ENCODE measurements at regions not wholly inside any gene's neighbourhood (a gene's known extent, or its start where the extent isn't known, plus 50 kb on each side); places are given as distances from the start of the nearest gene placed in this dataset.

DNA sequence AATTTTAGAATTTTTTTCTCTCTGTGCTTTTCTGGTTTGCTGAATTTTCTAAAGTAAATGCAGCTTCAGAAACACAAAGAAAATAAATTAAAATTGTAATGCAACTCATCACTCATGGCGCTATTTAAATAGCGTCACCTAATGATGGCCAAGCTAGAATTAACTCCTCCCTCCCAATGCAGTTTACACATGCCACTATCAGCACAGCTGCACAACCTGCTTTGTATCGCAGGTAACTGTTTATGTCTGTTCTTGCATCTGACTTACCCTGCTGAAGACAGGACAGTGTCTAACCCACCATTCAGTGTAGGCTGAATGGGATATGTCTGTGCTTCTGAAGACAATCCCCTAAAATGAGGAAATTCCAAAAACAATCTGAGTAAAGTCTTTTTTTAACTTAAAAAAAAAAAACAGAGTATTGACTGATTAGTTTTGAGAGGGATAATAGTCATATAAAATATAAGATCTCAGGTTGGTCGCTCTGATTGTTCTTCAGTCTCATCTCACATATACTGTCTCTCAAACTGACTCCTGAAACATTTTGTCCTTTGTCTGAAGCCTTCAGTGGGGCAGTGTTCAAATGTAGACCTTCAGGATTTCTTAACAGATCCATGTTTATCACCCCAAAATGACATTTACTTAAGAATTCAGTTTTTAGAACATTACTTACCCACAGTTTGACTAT lies 271.4 kb downstream of the ZEB2 start:
- DNase-seq (ENCODE audit: low spot score in 2 of 2) (no peak), ATAC-seq (ENCODE audit: low read depth) (no peak)
- Mint-ChIP-seq H3K4me3 (no peak overlapping the region), H3K36me3 (peaks cover 19% of the 10 kb centered on the region), H3K9me3 (peaks cover 8% of the 10 kb centered on the region), H3K27ac (peak overlapping the region; percentile 45), H3K27me3 (no peaks in the 10 kb centered on the region), H3K4me1 (peaks cover 21% of the 10 kb centered on the region)

DNA sequence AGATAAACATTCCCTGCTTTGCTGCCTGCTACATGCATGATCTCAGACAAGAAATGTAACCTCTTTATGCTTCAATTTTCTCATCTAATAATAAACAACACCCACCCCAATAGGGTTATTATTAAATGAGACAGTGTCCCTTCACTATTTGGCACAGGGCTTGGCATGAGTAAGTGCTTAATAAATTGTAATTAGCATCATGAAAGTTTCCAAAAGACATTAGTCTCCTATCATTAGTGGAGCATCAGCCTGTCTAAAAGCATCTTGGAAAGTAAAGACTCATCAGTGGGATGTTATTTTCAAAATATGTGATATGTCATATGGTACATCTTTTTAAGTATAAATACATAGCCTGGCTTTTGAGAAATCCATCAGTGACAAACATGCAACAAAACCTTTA lies 275.0 kb downstream of the ZEB2 start:
- H3K27ac Mint-ChIP-seq = no peak overlapping the region
- H3K4me3 Mint-ChIP-seq = no peak overlapping the region
- ATAC-seq (ENCODE audit: low read depth) (no peak), DNase-seq (ENCODE audit: low spot score in 2 of 2) (no peak)
- H3K36me3 Mint-ChIP-seq = peaks cover 5% of the 10 kb centered on the region
- H3K27me3 Mint-ChIP-seq = no peaks in the 10 kb centered on the region
- H3K4me1 Mint-ChIP-seq = peaks cover 40% of the 10 kb centered on the region
- peaks cover 2% of the 10 kb centered on the region for H3K9me3 Mint-ChIP-seq

DNA sequence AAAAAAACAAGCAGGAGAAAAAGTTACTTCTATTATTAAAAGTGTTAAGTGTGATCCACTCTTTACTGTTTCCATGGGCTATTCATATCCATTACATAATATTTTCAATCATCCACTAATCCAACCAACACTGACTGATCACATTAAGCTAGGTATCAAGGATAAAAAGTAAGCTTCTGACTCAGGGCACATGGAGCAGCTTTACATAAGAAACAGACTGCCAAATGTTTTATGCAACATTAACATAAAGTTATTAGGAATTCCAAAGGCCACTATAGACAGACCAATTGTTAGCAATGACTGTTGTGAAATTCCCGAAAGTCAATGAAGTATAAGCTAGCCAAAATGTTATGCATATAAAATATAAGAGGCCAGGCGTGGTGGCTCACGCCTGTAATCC lies 277.6 kb downstream of the ZEB2 start:
- no peak for DNase-seq (ENCODE audit: low spot score in 2 of 2)
- H3K4me1 Mint-ChIP-seq = peaks cover 52% of the 10 kb centered on the region
- peak overlapping the region; percentile 75 for H3K27ac Mint-ChIP-seq
- no peaks in the 10 kb centered on the region for H3K27me3 Mint-ChIP-seq
- peaks cover 10% of the 10 kb centered on the region for H3K36me3 Mint-ChIP-seq
- no peak for ATAC-seq (ENCODE audit: low read depth)
- peaks cover 2% of the 10 kb centered on the region for H3K9me3 Mint-ChIP-seq
- no peak overlapping the region for H3K4me3 Mint-ChIP-seq

DNA sequence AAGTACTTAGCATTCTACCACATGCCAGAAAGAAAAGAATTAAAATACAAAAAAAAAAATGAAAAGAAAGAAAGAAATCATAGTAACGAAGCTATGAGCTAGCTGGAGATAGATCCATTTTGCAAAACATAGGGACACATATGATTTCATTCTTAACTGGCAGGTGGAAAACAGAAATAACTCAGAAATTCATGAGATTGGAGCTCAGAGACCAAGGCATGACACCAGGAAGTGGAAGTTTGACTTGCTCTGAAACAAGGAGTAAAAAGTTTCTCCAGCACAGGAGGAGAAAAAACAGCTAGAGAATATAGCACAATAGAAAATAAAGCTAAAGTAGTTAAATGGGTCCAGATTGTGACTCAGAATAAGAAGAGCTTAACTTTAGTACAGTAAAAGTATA lies 278.1 kb downstream of the ZEB2 start:
- H3K27me3 Mint-ChIP-seq = no peaks in the 10 kb centered on the region
- no peak overlapping the region for H3K4me3 Mint-ChIP-seq
- ATAC-seq (ENCODE audit: low read depth) = no peak
- H3K9me3 Mint-ChIP-seq = peaks cover 2% of the 10 kb centered on the region
- peaks cover 55% of the 10 kb centered on the region for H3K4me1 Mint-ChIP-seq
- DNase-seq (ENCODE audit: low spot score in 2 of 2) = no peak
- H3K27ac Mint-ChIP-seq = peak overlapping the region; percentile 75
- peaks cover 10% of the 10 kb centered on the region for H3K36me3 Mint-ChIP-seq

DNA sequence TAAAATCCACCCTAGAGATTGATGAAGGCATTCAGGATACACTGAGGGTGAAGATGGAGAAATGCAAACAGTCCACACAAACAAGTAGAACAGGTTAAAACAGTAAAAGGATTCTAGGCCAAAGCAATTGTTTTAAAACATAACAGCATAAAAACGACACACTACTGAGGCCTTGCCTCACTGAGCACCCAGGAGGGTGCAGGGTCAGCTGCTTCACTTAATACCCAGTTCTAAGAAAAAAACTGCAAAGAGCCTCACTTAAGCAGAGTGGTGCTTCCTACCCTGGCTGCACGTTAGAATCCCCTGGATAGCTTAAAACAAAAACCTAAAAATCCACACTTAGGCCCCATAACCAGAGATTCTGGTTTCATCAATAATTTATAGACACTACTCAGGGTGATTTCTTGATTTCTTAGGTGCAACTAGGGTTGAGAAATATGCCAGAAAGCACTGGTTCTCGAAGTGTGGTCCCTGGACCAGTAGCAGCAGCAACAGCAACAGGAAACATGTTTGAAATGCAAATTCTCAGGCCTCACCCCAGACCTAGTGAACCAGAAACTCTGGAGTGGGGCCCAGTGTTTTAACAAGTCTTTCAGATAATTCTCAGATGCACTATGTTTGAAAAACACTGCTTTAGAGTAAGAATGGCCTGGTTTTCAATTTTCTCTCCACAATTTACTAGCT lies 279.1 kb downstream of the ZEB2 start:
- Mint-ChIP-seq H3K36me3 (peaks cover 8% of the 10 kb centered on the region), H3K9me3 (no peaks in the 10 kb centered on the region), H3K4me3 (peak overlapping the region; percentile 51), H3K27ac (peak overlapping the region; percentile 75), H3K4me1 (peaks cover 54% of the 10 kb centered on the region), H3K27me3 (no peaks in the 10 kb centered on the region)
- ATAC-seq (ENCODE audit: low read depth) (peak; percentile 82), DNase-seq (ENCODE audit: low spot score in 2 of 2) (peak in 1 of 2 donors; percentile 21)

DNA sequence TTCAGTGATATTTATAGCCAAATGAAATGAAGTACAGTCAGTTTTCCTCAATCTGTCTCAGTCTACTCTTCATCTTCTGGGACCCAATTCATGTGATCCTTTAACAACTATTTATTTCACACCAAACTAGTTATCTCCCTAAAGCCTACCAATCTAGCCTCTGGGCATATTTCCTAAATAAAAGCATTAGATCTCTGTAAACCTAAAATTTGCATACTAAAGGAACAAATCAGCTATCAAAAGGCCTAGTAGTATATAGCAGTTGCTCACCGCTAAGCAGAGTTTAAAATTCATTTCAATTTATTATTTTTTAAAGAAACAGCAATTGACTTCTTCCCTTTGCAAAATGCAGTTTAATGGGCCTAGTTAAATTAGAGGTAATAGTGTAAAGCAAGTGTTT lies 280.2 kb downstream of the ZEB2 start:
- DNase-seq (ENCODE audit: low spot score in 2 of 2) = no peak
- no peak for ATAC-seq (ENCODE audit: low read depth)
- Mint-ChIP-seq H3K36me3 (peaks cover 9% of the 10 kb centered on the region), H3K9me3 (no peaks in the 10 kb centered on the region), H3K27ac (peak overlapping the region; percentile 80), H3K4me3 (no peak overlapping the region), H3K4me1 (peaks cover 60% of the 10 kb centered on the region), H3K27me3 (no peaks in the 10 kb centered on the region)

DNA sequence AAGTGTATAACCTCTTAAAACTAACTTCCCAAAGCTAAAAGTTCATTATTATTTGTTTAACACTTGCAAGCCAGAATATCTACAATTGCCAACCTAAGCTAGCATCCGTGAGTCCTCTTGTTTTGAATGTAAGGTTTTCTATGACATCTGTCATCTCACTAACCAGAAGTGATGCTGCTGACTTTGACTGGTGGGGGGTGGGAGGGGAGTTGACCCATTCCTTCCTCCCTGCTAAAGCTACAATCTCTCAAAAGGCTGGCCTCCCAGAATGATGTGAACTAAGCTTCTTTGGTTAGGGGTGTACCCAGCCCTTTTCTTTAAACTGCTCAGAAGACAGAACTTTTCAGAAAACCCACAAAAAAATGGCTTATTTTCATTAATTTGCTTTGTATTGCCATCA lies 280.6 kb downstream of the ZEB2 start:
- H3K27me3 Mint-ChIP-seq = no peaks in the 10 kb centered on the region
- ATAC-seq (ENCODE audit: low read depth) = no peak

DNA sequence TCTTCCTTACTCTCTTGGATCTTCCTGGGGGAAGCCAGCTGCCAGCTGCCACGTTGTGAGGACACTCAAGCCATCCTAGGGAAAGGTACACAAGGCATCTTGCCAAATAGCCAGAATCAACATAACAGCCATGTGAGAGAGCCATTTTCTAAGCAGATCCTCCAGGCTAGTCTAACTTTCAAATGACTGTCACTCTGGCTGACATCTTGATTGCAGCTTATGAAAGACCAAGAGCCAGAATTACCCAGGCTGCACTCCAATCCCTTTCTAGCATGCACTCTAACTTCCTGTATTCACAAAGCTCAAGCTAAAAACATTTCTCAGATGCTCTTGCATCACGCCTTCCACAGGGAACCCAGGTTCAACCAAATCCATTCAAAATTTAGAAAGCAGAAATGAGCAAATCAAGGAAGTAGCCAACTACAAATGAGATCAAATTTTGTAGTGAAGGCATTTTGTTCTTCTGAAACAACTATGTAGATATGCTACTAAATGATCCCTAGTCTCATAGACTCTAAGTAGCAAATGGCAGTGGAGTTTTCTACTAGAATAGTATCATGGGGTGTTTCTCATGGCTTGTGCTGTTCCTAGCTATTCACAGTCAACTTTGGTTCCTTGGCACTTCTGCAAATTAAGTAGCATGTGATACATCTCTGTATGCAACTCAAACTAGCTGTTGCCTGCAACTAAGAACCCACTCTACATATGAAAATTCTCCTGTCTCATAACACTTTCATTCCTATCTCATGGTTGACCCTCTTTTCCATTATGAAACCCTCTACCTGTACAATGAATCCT lies 281.9 kb downstream of the ZEB2 start:
- Mint-ChIP-seq H3K4me3 (peak overlapping the region; percentile 11), H3K9me3 (no peaks in the 10 kb centered on the region), H3K36me3 (peaks cover 9% of the 10 kb centered on the region), H3K4me1 (peaks cover 64% of the 10 kb centered on the region), H3K27me3 (no peaks in the 10 kb centered on the region), H3K27ac (peak overlapping the region; percentile 84)
- DNase-seq (ENCODE audit: low spot score in 2 of 2) (no peak), ATAC-seq (ENCODE audit: low read depth) (peak; percentile 26)

More for the DNA sequence above, 280.6 kb downstream of the ZEB2 start:
- Mint-ChIP-seq H3K4me3 (no peak overlapping the region), H3K9me3 (no peaks in the 10 kb centered on the region), H3K4me1 (peaks cover 63% of the 10 kb centered on the region), H3K36me3 (peaks cover 9% of the 10 kb centered on the region), H3K27ac (peak overlapping the region; percentile 80)
- DNase-seq (ENCODE audit: low spot score in 2 of 2) = no peak

DNA sequence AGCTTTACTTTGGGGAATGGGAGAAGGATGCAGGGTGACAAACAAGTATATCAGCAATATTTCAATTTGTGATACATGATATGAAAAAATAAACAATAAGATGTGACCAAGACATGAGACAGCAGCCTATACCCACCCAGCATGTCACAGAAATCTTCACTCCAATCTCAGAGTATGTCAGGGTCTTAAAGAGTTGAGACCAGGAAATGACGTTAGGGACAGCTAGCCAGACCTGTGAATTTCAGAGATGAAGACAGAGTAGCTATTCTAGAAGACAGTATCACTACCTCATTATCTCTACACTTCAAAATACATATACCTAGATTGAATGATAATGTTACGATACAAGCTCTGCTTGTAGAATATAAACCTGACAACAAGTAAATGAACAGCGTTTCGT lies 282.8 kb downstream of the ZEB2 start:
- no peaks in the 10 kb centered on the region for H3K27me3 Mint-ChIP-seq
- DNase-seq (ENCODE audit: low spot score in 2 of 2) (no peak), ATAC-seq (ENCODE audit: low read depth) (peak; percentile 16)
- H3K4me1 Mint-ChIP-seq = peaks cover 60% of the 10 kb centered on the region
- H3K36me3 Mint-ChIP-seq = peaks cover 9% of the 10 kb centered on the region
- H3K27ac Mint-ChIP-seq = no peak overlapping the region
- no peaks in the 10 kb centered on the region for H3K9me3 Mint-ChIP-seq
- H3K4me3 Mint-ChIP-seq = no peak overlapping the region

DNA sequence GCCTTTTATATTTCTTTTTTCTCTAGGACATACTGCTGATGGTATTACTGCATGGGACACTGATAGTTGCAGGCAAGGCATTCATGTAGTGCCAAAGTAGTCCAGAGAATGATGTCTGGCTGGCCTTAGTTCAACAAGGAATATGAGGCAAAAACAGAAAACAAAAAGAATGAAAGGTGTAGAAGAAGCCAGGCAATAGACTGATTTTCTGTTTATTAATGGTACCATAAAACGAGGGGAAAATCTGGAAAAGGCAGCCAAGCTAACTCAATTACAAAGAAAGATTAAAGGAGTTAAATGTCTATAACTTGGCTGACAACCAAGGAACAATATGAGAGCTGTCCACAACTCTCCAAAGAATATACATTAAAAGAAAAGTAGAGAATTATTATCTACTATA lies 284.9 kb downstream of the ZEB2 start:
- DNase-seq (ENCODE audit: low spot score in 2 of 2) (no peak), ATAC-seq (ENCODE audit: low read depth) (no peak)
- H3K4me3 Mint-ChIP-seq = no peak overlapping the region
- no peaks in the 10 kb centered on the region for H3K9me3 Mint-ChIP-seq
- H3K27me3 Mint-ChIP-seq = no peaks in the 10 kb centered on the region
- no peak overlapping the region for H3K27ac Mint-ChIP-seq
- peaks cover 9% of the 10 kb centered on the region for H3K36me3 Mint-ChIP-seq
- peaks cover 50% of the 10 kb centered on the region for H3K4me1 Mint-ChIP-seq

DNA sequence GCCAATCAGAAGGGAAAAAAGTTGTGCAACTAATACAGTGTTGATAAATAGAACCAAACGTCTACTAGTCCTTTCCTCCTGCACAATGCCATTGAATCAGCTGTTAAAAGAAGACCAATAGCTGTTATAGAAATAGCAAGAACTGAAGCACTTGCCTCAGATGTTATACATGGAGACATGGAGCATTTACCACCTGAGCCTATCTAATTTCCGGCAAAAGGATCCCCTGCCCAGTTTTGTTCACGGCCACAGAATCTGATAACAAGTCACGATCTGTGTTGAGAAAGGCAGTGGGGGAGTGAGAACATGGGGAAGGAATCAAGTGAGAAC lies 285.4 kb downstream of the ZEB2 start:
- Mint-ChIP-seq H3K4me3 (no peak overlapping the region), H3K4me1 (peaks cover 46% of the 10 kb centered on the region), H3K36me3 (peaks cover 9% of the 10 kb centered on the region), H3K9me3 (no peaks in the 10 kb centered on the region), H3K27me3 (no peaks in the 10 kb centered on the region), H3K27ac (no peak overlapping the region)
- DNase-seq (ENCODE audit: low spot score in 2 of 2) = no peak
- ATAC-seq (ENCODE audit: low read depth) = no peak

DNA sequence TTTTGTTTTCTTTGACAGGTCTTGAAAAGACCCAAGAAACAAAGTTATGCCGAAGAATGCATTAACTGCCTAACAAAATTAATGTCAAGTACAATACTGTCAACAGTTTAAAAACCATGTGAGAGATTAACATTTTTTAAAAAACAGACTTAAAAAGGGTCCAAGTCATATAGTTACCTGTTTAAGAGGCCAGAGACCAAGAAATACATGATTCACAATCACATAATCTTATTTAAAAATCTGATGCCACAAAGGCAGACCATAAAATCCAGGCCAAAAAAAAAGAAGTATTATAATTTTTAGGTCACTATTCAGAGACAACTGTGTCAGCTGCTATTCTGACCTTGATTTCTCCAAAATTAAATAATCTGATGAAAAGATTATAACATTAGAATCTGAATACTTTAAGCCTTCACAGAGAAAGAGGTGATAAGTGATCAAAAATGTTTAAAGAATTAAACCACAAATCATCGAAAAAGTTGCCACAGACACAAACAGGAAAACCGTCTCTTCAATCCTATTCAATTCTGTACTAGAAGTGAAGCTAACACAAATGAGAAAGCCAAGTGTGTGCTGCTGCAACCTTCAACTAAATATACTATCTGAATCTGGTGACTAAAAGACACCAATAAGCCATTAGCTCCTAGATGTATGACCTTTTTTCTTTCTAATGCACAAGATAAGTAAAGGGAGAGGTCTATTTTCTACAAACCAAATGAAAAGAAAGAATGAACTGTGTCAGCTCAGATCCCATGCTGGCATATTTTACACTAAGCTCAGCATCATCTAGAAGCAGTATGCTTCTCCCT lies 286.0 kb downstream of the ZEB2 start:
- ATAC-seq (ENCODE audit: low read depth) = no peak
- Mint-ChIP-seq H3K27ac (no peak overlapping the region), H3K27me3 (no peaks in the 10 kb centered on the region), H3K4me1 (peaks cover 45% of the 10 kb centered on the region), H3K36me3 (peaks cover 9% of the 10 kb centered on the region), H3K9me3 (no peaks in the 10 kb centered on the region), H3K4me3 (peak overlapping the region; percentile 7)
- DNase-seq (ENCODE audit: low spot score in 2 of 2) = no peak

DNA sequence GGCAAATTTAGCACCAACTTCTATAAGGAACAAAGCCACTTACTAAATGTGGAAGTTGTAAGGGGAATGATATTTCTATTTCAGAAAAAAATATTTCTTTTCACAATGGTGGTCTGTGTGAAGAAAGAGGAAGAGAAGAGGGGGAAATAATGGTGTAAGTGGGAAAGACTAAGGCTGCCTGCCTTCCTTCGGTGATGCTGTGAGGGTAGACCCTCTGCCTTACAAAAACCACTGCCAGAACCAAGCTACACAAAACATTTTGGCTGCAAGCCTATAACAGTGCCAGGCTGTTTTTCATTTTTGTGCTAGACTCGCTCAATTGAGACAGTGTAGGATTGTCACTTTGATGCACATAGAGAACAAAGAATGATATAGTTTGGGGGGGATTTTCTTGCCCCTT lies 286.6 kb downstream of the ZEB2 start:
- Mint-ChIP-seq H3K4me1 (peaks cover 39% of the 10 kb centered on the region), H3K27ac (no peak overlapping the region), H3K9me3 (no peaks in the 10 kb centered on the region), H3K4me3 (peak overlapping the region; percentile 7), H3K36me3 (peaks cover 10% of the 10 kb centered on the region), H3K27me3 (no peaks in the 10 kb centered on the region)
- ATAC-seq (ENCODE audit: low read depth) = no peak
- DNase-seq (ENCODE audit: low spot score in 2 of 2) = no peak

Data from memory B cell (primary cell).